Endodermal cell (in vitro differentiated cells): ENCODE measurements at regions not wholly inside any gene's neighbourhood (a gene's known extent, or its start where the extent isn't known, plus 50 kb on each side); places are given as distances from the start of the nearest gene placed in this dataset.
A peak's percentile ranks its signal among the peaks of the same experiment; 100 is the strongest.

Source experiments
- DNase-seq: peaks from one replicate; pipeline ENCODE4 v3.0.0-alpha.2; 2017
- H3K27ac ChIP-seq: 2 replicates; pipeline ENCODE4 v1.5.1; 2013; ENCODE audit warnings: mild to moderate bottlenecking, low read depth, low read length, moderate library complexity
- H3K27me3 ChIP-seq: 2 replicates; pipeline ENCODE4 v1.6.1; 2013; ENCODE audit warnings: mild to moderate bottlenecking, low read length, moderate library complexity; ENCODE audit not compliant: insufficient read depth, control insufficient read depth, poor library complexity, severe bottlenecking
- H3K36me3 ChIP-seq: 2 replicates; pipeline ENCODE4 v1.7.0; 2013; ENCODE audit warnings: mild to moderate bottlenecking, low read length, moderate library complexity; ENCODE audit not compliant: control insufficient read depth, insufficient read depth
- H3K4me1 ChIP-seq: one replicate; pipeline ENCODE4 v1.7.0; 2013; ENCODE audit warnings: low read length; ENCODE audit not compliant: control insufficient read depth, insufficient read depth
- H3K4me3 ChIP-seq: 2 replicates; pipeline ENCODE4 v1.5.1; 2013; ENCODE audit warnings: mild to moderate bottlenecking, low read length, moderate library complexity
- H3K9ac ChIP-seq: 2 replicates; pipeline ENCODE4 v1.6.1; 2013; ENCODE audit warnings: mild to moderate bottlenecking, low read length, moderate library complexity; ENCODE audit not compliant: poor library complexity, severe bottlenecking; ENCODE audit errors: extremely low read depth
- H3K9me3 ChIP-seq: 2 replicates; pipeline ENCODE4 v1.6.1; 2013; ENCODE audit warnings: mild to moderate bottlenecking, low read length, moderate library complexity; ENCODE audit not compliant: control insufficient read depth
- H3K27ac Mint-ChIP-seq: 2 replicates; pipeline ENCODE4 v1.8.0; 2020; ENCODE audit warnings: mixed read lengths
- H3K27me3 Mint-ChIP-seq: 2 replicates; pipeline ENCODE4 v1.8.0; 2021; ENCODE audit warnings: mild to moderate bottlenecking, mixed read lengths; ENCODE audit not compliant: insufficient read depth
- H3K36me3 Mint-ChIP-seq: 2 replicates; pipeline ENCODE4 v1.8.0; 2020; ENCODE audit warnings: low read depth, mixed read lengths
- H3K4me1 Mint-ChIP-seq: 2 replicates; pipeline ENCODE4 v1.8.0; 2020; ENCODE audit warnings: mixed read lengths
- H3K4me3 Mint-ChIP-seq: 2 replicates; pipeline ENCODE4 v1.8.0; 2020; ENCODE audit warnings: mild to moderate bottlenecking, moderate library complexity, mixed read lengths
- H3K9me3 Mint-ChIP-seq: 2 replicates; pipeline ENCODE4 v1.8.0; 2020; ENCODE audit warnings: mild to moderate bottlenecking, mixed read lengths
- WGBS, 2 experiments: methylation state at CpG; one replicate each; pipeline versions ENCODE4 v1.1.5 to v1.1.7; 2013; ENCODE audit warnings: missing lambda C conversion rate in 2 of 2, mixed read lengths in 1 of 2; ENCODE audit not compliant: insufficient coverage in 1 of 2, insufficient read length in 1 of 2; 5-methylcytosine and 5-hydroxymethylcytosine counted together
- TF ChIP-seq, protein P1 (sequence below): fragments of 200-600 bp; sonication (generic); conservative IDR thresholded peaks from 2 replicates; pipeline ENCODE4 v1.5.0; 2021; ENCODE audit warnings: antibody characterized with exemption, mild to moderate bottlenecking

DNA sequence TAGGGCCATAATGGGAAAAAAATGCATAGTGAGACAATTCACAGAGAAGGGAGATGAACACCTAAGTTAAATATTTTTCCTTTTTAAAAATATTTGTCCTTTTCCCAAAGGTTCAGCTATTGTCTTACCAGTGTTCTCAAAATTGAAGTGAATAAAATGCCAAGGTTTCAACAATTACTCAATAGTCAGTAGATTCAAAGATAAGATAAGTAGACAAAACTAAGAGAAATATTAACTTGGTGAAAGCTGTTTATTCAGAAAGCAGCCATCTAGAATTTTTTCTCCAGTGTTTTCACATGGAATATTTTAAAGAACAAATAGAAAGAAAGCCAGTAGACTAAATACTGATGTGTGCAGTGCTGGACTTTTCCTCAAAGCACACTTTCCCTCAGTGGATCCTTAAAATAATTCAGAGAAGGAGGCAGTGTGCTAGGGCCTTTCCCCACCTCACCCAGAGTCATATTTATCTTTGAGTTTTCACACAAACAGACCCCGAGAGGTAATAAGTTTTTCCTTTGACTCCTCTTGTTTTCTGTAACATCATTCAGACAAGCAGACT lies 144.5 kb upstream of the PLEKHG7 start:
- no peak overlapping the region for H3K27ac ChIP-seq
- no peak for DNase-seq
- Mint-ChIP-seq H3K36me3 (no peaks in the 10 kb centered on the region), H3K27me3 (no peaks in the 10 kb centered on the region), H3K4me1 (peaks cover 25% of the 10 kb centered on the region), H3K27ac (no peak overlapping the region), H3K4me3 (no peak overlapping the region), H3K9me3 (no peaks in the 10 kb centered on the region)
- no peak overlapping the region for H3K4me3 ChIP-seq
- H3K9ac ChIP-seq: no peak overlapping the region
- H3K9me3 ChIP-seq: no peaks in the 10 kb centered on the region
- H3K27me3 ChIP-seq: no peaks in the 10 kb centered on the region
- H3K4me1 ChIP-seq: peaks cover 7% of the 10 kb centered on the region
- 86 to 89% methylated on average over 1 of the region's 1 CpG for WGBS, 2 experiments
- TF ChIP-seq, protein P1, sequence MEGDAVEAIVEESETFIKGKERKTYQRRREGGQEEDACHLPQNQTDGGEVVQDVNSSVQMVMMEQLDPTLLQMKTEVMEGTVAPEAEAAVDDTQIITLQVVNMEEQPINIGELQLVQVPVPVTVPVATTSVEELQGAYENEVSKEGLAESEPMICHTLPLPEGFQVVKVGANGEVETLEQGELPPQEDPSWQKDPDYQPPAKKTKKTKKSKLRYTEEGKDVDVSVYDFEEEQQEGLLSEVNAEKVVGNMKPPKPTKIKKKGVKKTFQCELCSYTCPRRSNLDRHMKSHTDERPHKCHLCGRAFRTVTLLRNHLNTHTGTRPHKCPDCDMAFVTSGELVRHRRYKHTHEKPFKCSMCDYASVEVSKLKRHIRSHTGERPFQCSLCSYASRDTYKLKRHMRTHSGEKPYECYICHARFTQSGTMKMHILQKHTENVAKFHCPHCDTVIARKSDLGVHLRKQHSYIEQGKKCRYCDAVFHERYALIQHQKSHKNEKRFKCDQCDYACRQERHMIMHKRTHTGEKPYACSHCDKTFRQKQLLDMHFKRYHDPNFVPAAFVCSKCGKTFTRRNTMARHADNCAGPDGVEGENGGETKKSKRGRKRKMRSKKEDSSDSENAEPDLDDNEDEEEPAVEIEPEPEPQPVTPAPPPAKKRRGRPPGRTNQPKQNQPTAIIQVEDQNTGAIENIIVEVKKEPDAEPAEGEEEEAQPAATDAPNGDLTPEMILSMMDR: no peak
- H3K36me3 ChIP-seq: no peaks in the 10 kb centered on the region

DNA sequence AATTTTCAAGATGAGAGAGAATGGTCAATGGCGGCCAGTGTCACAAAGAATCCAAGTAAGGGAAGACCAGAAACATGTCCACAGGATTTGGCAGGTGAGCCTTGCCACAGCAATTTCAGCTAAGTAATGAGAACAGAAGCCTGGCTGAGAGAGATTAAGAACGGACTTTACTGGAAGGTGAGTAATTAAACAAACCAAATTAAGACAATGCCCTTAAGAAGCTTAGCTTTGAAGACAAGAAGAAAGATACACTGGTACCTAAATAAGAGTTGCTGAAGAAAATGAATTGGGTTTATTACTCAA lies 145.4 kb upstream of the PLEKHG7 start:
- no peaks in the 10 kb centered on the region for H3K9me3 ChIP-seq
- no peak overlapping the region for H3K27ac Mint-ChIP-seq
- H3K4me3 Mint-ChIP-seq: no peak overlapping the region
- no peaks in the 10 kb centered on the region for H3K27me3 Mint-ChIP-seq
- DNase-seq: no peak
- TF ChIP-seq, protein P1: no peak
- H3K9me3 Mint-ChIP-seq: no peaks in the 10 kb centered on the region
- peaks cover 25% of the 10 kb centered on the region for H3K4me1 Mint-ChIP-seq
- H3K9ac ChIP-seq: no peak overlapping the region
- no peaks in the 10 kb centered on the region for H3K36me3 Mint-ChIP-seq
- peaks cover 7% of the 10 kb centered on the region for H3K4me1 ChIP-seq
- no peaks in the 10 kb centered on the region for H3K27me3 ChIP-seq
- no peaks in the 10 kb centered on the region for H3K36me3 ChIP-seq
- no peak overlapping the region for H3K27ac ChIP-seq
- 66 to 85% methylated on average over 1 to 2 of the region's 2 CpGs for WGBS, 2 experiments
- peak overlapping the region; percentile 48 for H3K4me3 ChIP-seq

DNA sequence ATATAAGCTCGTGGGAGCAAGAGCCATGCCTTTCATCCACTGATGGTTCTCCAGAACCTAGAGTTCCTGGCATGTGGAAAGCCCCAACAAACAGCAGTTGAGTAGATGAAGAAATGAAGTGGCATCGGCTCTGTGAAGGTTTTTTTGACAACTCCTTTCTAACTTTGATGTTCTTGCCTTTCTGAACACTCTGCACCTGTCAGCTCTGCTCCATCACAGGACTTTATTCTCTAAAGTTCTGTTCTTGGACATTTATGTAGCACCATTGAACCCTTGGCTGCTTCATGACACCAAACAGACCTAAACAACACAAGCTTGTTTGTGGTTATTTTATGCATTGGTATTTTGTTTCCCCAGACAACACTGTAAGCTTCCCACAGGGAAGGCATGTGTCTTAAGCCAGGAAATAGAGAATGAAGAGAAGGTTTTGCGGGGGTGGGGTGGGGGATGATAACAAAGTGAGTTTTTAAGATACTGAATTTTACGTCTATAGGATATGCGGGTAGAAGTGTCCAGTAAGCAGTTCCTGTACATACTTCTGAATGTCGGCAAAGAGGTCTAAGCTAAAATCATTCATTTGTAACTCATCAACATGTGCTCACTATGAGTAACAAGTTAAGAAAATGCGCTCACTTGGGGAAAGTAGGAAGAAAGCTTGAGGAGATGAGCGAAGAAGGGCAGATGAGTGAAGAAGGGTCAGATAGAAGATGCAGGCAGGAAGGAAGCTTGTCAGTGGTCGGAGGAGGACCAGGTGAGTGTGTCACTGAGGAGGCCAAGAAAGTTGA lies 146.0 kb upstream of the PLEKHG7 start:
- H3K9me3 ChIP-seq: no peaks in the 10 kb centered on the region
- DNase-seq: no peak
- Mint-ChIP-seq H3K36me3 (no peaks in the 10 kb centered on the region), H3K27ac (no peak overlapping the region), H3K4me3 (no peak overlapping the region), H3K4me1 (peaks cover 25% of the 10 kb centered on the region), H3K9me3 (no peaks in the 10 kb centered on the region), H3K27me3 (no peaks in the 10 kb centered on the region)
- no peak overlapping the region for H3K9ac ChIP-seq
- no peak overlapping the region for H3K27ac ChIP-seq
- 94 to 95% methylated on average over 6 to 9 of the region's 9 CpGs for WGBS, 2 experiments
- H3K4me3 ChIP-seq: peak overlapping the region; percentile 48
- H3K36me3 ChIP-seq: no peaks in the 10 kb centered on the region
- H3K4me1 ChIP-seq: peaks cover 7% of the 10 kb centered on the region
- TF ChIP-seq, protein P1: no peak
- no peaks in the 10 kb centered on the region for H3K27me3 ChIP-seq
